DMS114 treated with DMSO at 0.1 percent for 48 hours (cell line): ENCODE measurements at regions not wholly inside any gene's neighbourhood (a gene's known extent, or its start where the extent isn't known, plus 50 kb on each side); places are given as distances from the start of the nearest gene placed in this dataset.
"Not testable (repeated sequence)": the region's sequence is repeated elsewhere in the genome, so short reads cannot be mapped to it uniquely, and the experiment has no call there.

ENCODE experiments used
- DNase-seq: peaks from one replicate; lab custom pipeline; 2025; ENCODE audit not compliant: unreplicated experiment; lab: John Stamatoyannopoulos, UW

DNA sequence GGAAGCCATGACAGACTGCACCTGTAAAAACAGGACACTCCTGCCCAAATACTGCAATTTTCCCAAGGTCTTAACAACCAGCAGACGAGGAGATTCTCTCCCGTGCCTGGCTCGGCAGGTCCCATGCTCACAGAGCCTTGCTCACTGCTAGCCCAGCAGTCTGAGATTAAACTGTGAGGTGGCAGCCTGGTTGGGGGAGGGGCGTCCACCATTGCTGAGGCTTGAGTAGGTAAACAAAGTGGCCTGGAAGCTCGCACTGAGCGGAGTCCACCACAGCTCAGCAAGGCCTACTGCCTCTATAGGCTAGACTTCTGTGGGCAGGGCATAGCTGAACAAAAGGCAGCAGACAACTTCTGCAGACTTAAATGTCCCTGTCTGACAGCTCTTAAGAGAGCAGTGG lies 80.3 kb downstream of the ANXA5 start:
- DNase-seq = not testable (repeated sequence)

DNA sequence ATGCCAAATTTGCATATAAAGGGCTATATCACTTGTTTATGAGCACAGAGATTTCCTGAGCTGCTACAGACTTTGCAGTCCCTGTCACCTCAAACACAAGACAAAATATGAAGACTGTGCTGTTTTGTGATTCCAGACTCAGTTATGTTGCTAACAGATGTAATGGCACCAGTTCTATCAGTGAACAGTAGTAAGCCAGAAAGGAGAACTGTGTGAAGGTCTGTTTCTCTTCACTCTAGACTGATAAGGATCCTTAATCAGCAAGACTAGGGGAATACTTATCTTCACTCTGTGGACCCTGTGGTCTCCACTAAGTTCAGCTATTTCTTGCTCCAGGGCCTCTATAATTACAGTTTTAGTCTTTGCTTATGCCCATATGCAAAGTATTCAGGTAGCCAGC lies 82.7 kb downstream of the ANXA5 start:
- DNase-seq = no peak

DNA sequence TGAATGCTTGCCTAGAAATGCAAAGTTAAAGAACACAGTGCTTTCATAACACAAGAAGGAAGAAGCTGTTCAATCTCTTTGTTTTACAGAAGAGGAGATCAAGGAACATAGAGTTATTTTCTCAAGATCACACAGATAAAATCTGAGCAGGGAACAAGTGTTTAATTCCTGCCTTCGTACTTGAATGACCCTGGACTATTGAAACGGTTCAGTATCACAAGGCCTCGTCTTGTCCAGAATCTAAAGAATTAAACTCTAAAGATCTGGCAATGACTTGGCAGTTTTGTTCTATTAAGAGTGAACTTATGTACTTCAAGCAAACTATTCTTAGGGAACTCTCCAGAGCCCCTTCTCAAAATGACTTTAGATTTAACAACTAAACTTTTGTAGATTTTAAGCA lies 97.7 kb downstream of the ANXA5 start:
- DNase-seq = no peak

DNA sequence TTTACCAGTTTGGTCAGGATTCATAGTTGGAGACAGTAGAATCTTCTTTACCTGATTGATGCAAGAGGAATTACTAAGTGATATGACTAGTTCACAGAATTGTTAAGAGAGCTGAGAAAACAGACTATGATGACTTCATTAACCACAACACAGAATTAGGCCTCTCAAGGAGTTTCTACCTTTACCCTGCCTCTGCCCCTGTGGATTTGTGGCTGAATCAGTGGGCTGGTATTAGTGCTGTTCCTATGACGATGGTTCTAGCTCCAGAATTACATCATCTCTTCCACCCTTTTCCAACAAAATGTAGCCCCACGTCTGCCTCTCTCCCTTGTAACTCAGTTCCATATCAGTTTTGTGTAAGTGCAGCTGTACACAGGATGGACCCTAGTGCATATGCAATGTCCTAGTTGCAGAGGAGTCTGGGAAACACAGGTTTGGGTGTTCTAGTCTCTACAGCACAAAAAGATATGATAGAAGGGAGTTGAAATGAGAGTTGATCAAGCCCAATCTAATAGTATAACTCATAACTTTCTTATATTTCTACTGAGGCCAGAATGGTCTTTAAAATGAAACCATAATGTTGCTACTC lies 99.3 kb downstream of the ANXA5 start:
- no peak for DNase-seq

DNA sequence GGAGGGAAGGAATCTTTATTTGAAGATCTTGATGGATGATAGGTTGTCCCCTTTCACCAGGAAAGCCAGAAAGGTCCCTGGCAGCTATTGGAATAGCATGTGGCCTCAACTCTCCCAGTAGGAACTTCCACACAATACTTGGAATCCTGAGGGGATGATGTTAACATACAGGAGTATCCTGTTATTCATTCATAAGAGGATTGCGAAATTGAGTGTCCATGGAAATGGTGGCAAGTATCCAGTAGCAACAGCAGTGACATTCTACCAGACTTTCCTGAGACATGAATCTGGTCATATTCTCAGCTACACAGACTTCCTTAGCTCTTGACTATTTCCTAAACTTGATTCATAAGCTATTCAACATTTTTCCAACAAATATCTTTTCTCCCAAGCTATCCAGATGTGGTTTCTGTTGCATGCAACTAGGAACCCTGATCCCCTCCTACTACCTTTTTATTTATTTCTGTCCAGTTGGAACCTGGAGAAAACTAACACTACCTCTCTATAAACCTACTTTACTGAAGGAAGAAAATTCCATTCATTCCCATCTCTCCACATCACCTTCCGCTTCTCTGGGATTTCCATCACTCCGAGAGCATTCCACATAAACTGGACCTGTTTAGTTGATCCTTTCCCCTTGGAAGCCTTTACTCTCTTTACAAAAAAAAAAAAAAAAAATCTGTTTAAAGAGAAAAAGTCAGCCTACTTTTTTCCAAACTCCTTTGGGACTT lies 101.8 kb downstream of the ANXA5 start:
- DNase-seq = no peak

DNA sequence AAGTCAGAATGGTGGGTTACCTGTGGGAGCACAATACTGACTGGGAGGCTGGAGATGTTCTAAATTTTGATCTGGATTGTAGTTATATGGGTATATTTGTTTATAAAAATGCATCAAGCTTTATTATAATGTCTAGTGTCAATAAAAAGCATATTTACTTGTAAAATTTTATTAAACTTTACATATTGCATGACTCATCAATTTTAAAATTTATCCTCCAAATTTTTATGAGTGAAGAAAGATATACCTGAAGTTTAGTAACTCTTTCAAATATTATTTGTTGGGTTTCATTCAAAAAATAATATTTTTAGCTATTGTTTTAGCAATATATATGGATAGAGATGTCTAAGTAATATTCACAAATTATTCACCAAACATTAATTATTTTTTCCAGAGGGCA lies 103.0 kb downstream of the ANXA5 start:
- DNase-seq = no peak

DNA sequence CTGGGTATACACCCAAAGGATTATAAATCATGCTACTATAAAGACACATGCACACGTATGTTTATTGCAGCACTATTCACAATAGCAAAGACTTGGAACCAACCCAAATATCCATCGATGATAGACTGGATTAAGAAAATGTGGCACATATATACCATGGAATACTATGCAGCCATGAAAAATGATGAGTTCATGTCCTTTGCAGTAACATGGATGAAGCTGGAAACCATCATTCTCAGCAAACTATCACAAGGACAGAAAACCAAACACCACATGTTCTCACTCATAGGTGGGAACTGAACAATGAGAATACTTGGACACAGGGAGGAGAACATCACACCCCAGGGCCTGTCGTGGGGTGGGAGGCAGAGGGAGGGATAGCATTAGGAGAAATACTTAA lies 104.5 kb downstream of the ANXA5 start:
- DNase-seq = not testable (repeated sequence)

DNA sequence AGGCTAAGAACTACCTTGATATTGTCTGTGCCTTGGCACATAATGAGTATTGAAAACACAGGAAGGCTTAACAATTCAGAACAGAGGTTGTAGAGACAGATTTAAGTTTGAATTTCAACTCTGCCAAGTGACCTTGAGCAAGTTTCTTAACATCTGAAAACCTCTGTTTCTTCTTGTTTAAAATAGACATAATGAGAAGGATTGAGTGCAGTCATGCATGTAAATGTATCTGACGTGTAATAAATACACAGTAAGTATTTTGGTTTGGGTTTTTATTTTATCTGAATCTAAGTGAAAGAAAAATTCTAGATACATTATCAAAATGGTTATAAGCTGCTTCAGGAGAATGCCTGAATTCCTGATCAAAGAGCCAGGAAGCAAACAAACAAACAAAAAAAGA lies 111.9 kb downstream of the ANXA5 start:
- no peak for DNase-seq

DNA sequence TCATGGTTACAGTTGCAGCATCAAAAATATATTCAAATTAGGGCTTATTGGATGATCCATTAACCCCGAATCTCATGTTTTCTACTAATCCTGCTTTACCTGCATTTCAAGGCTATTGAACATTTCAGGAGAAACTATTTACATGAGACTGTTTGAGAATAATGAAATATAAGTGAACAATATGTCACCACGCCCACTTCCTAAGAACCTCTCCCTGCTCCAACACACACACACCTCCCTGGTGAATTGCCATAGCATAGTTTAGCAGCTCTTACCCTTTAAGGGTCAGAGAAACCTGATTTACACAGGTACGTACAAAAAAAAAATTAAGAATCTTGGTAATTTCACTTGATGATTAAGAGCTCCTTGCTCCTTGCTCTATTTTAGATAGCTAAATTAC lies 113.4 kb downstream of the ANXA5 start:
- no peak for DNase-seq

DNA sequence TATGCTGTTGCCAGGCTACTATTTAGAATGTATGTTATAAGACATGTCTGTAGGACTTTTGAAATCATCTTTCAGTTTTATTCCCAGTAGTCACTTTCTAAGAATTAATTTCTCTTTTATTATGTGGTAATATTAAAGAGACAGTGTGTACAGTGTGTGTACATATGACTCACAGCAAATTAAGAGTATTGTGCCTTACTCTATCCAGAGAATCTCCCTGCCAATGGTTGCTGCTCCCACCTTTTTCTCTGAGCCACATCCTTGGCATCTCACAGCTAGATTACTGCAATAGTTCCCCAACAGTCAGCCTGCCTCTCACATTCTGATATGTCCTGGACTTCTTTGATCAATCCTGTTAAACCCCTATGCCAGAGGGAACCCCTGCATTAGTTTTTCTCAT lies 114.5 kb downstream of the ANXA5 start:
- DNase-seq = no peak

DNA sequence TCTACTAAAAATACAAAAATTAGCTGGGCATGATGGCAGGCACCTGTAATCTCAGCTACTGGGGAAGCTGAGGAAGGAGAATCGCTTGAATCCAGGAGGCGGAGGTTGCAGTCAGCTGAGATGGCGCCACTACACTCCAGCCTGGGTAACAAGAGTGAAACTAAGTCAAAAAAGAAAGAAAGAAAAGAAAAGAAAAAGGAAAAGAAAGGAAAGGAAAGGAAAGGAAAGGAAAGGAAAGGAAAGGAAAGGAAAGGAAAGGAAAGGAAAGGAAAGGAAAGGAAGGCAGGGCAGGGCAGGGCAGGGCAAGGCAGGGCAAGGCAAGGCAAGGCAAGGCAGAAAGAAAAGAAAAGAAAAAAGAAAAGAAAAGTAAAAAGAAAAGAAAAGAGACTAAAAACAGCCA lies 121.4 kb downstream of the ANXA5 start:
- not testable (repeated sequence) for DNase-seq

DNA sequence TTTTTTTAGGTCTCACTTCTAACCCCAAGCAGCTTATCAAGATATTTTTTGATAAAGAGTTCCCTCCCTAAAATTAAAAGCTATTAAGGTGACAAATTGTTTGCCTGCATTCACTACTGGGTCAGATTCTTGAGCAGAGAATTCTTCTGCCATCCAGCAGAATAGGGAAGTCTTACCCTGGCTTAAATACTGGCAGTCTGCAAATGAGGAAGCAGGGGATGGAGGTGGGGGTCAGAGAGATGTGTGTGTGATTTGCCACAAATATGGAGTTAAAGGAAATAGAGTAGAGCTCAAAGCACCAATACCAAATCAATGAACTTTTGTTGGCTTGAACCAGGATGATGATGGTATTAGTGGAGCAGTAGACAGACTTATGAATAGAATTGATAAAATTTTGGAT lies 122.2 kb downstream of the ANXA5 start:
- DNase-seq = no peak

DNA sequence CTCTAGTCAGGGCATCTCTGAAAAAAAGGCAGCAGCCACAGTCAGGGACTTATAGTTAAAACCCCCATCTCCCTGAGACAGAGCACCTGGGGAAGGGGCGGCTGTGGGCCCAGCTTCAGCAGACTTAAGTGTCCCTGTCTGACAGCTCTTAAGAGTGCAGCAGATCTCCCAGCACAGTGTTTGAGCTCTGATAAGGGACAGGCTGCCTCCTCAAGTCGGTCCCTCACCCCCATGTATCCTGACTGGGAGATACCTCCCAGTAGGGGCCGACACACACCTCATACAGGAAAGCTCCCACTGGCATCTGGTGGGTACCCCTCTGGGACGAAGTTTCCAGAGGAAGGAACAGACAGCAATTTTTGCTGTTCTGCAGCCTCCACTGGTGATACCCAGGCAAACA lies 129.0 kb downstream of the ANXA5 start:
- no peak for DNase-seq

DNA sequence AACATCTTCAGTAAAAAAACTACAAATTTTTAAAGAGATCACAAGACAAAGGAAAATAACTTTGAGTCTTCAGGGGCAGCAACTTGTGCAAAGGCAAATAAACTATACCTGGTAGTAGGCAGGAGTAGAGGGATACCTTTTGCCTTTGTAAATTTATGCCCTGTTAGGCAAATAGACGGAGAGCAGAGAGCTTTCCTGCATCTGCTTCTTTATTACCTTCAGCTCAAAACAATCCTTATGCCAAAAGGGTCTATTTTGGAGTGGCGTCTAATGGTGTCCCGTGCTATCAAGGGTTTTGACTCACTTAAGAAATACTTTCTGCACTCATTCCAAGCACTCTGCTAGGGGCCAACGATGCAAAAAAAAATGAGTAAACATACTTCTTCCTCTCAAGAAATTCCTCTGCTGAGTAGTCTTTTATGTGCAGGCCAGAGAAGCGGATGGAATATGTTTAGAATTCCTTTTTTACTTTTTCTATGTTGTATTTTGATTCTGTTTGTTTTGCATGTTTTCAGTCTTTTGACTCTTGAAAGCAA lies 131.9 kb downstream of the ANXA5 start:
- no peak for DNase-seq

DNA sequence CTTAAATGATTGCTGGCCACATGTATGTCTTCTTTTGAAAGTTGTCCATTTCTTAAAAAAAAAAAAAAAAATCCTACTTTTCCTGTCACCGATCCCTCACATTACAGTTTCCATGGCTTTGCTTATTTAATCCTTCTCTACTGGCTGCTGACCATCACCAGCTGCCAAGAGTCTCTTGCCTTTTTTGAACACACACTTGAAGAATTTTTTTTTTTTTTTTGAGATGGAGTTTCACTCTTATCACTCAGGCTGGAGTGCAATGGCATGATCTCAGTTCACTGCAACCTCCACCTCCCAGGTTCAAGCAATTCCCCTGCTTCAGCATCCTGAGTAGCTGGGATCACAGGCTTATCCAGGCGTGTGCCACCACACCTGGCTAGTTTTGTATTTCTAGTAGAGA lies 134.0 kb downstream of the ANXA5 start:
- no peak for DNase-seq

DNA sequence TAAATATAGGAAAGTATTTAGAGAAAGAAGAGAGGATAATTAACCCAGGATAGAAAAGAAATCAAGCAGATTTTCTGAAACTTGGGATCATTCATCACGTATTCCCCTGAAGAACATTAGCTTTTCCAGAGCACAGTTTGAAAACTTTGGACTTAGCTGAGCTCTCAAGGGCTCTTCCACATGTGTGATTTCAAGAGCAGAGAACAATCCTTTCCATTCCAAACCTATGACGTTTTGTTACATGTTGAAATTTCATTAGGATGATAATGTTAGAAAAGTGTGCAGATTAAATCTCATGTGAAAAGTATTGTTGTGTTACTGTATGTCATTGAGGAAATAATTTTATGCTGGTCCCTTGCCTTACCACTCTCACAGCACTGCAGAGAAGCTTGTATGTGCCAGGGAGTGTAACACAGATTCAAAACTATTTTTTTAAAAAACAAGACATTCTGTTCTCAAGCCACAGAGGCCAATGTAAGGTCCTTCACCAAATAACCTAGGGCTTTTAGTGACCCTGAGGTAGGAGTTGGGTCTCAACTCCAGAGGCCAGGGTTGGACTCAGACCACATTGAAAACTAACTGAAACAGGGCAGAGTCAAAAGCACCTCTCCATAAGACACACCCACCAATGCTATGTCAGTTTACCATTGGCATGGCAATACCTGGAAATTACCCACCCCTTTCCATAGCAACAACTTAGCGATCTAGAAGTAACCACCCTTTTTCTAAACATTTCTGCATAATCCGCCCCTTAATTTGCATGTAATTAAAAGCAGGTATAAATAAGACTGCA lies 141.3 kb downstream of the ANXA5 start:
- no peak for DNase-seq

DNA sequence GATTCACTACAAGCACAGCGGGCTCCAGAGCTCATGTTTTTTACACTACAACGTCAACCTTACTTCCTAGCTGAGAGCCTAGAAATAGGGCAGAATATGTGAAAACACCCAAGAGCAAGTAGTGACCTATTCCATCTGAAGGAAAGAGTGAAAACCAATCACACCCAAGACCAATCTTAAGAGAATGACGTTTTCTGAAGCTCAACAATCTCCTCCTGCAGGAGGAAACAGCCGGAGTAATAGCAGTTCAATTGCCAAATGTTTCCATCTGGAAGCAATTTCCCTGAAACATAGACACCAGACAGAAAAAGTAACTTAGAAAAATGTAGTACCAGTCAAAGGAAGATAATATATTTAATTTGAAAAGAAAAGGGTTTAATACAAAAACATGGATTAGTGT lies 142.4 kb downstream of the ANXA5 start:
- DNase-seq = no peak

DNA sequence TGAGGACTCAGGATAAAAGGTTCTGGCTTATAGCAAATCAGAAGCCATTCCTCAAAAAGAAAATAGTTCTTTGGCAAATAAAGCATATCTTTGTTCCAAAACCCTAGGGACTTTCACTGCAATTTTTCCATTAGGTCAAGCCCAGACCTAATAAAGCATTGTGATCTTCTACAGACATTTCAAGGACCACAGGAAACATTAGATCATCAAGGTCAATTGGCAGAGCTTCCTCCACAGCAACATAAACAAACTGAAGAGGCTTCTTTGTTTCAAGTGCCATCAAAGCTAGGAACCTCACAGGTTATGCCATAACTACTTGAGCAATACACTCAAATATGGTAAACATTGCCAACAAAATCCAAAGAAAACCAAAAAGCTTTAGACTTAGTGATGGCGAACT lies 144.9 kb downstream of the ANXA5 start:
- DNase-seq = no peak

DNA sequence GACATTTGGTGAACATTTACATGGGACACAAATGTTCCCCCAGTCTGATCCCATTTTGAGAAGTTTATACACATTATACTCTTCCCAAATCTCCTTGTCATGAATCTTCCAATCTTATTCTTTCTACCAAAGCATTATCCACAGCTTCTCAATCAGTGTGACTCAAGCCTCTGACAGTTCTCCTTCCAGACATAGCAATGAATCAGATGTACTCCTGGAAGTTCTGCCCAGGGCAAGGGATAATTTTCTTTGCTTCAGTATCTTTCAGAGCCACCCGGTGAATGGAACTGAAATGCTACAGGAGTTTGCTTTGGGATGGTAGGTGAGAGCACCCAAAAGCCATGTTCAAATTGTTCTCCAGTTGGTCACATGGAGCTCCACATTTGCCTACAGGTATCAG lies 145.5 kb downstream of the ANXA5 start:
- no peak for DNase-seq

DNA sequence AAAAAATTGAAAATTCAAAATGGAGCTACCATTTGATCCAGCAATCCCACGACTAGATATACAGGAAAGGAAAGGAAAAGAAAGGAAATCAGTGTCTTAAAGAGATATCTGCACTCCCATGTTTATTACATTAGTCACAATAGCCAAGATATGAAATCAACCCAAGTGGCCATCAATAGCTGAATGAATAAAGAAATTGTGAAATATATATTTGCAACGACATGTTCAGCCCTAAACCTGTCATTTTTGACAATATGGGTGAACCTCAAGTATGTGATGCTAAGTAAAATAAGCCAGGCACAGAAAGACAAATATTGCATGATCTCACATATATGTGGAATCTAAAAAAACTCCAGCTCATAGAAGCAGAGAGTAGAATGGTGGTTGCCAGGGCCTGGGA lies 155.1 kb downstream of the ANXA5 start:
- DNase-seq = no peak

DNA sequence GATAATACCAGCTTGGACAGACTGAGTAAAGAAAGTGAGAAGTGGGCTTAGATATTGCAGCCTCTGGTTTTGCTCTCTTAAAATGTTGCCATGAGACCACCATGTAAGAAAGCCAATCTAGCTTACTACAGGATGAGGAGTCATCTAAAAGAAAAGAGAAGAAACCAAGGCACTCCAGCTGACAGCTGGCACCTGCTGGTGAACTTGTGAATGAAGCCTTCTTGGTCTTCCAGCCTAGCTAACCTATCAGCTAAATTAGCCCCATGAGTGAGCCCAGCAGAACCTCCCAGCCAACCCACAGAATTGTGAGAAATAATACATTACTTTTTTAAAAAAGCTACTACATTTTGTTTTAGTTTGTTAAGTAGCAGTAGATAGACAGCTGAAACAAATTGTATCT lies 154.5 kb upstream of the QRFPR start:
- no peak for DNase-seq

DNA sequence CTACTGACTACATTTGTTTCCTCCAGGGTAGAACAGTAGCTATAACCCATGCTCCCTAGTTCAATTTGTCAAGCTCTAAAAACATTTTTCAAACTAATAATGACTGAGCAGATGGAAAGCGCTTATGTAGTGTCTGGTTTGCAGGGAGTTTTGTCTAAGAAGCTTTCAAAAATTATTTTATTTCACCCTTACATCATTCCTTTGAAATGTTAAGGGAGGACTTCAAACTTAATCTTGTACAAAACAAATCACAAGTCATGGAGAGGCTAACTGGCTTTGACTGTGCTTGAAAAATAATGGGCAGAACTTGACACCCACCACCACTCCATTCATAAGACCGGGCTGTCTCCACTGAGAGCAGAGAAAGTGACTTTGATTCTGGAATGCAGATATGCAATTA lies 153.4 kb upstream of the QRFPR start:
- no peak for DNase-seq
